Chondrocyte (in vitro differentiated cells): ENCODE measurements at regions not wholly inside any gene's neighbourhood (a gene's known extent, or its start where the extent isn't known, plus 50 kb on each side); places are given as distances from the start of the nearest gene placed in this dataset.

Experiments
- DNase-seq: peaks from one replicate; pipeline ENCODE4 v3.0.0; 2021; ENCODE audit warnings: mixed read lengths, low spot score
- H3K27ac Mint-ChIP-seq: one replicate; pipeline ENCODE4 v1.8.0; 2021; ENCODE audit warnings: mild to moderate bottlenecking, moderate library complexity, mixed read lengths; ENCODE audit not compliant: unreplicated experiment
- H3K27me3 Mint-ChIP-seq: 2 replicates; pipeline ENCODE4 v1.8.0; 2021; ENCODE audit warnings: low read depth, mixed read lengths
- H3K36me3 Mint-ChIP-seq: 2 replicates; pipeline ENCODE4 v1.8.0; 2021; ENCODE audit warnings: low read depth, mixed read lengths
- H3K4me1 Mint-ChIP-seq: 2 replicates; pipeline ENCODE4 v1.8.0; 2021; ENCODE audit warnings: low read depth, mild to moderate bottlenecking, mixed read lengths
- H3K4me3 Mint-ChIP-seq: one replicate; pipeline ENCODE4 v1.8.0; 2021; ENCODE audit warnings: mild to moderate bottlenecking, moderate library complexity, mixed read lengths; ENCODE audit not compliant: unreplicated experiment
- H3K9me3 Mint-ChIP-seq: 2 replicates; pipeline ENCODE4 v1.8.0; 2021; ENCODE audit warnings: low read depth, mixed read lengths
- TF ChIP-seq, protein P1 (sequence below): fragments of 200-600 bp; sonication (generic); IDR thresholded peaks from 2 replicates; pipeline ENCODE4 v1.5.0; 2021; ENCODE audit warnings: antibody characterized with exemption, mild to moderate bottlenecking, moderate library complexity

DNA sequence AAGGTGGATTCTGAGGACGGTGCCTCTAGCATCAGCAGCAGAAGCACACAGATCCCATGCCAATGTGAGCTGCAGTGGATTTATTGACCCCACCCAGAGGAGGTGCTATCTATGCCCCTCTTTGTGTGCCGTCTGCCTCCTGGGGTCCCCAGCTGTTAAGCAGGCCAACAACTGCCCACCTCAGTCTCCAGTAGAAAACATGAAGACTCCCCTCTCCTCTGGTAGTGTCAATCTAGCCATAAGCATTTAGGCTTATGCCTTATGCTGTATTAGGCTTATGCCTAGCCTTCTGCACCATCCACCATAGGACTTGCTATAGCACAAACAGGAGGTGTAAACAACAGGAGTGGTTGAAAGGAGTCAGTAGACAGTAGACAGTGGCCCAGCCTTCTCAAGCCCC, 417.9 kb upstream of the C16orf82 start:
- no peaks in the 10 kb centered on the region for H3K4me1 Mint-ChIP-seq
- no peak for DNase-seq
- no peaks in the 10 kb centered on the region for H3K36me3 Mint-ChIP-seq
- no peaks in the 10 kb centered on the region for H3K9me3 Mint-ChIP-seq
- TF ChIP-seq, protein P1, sequence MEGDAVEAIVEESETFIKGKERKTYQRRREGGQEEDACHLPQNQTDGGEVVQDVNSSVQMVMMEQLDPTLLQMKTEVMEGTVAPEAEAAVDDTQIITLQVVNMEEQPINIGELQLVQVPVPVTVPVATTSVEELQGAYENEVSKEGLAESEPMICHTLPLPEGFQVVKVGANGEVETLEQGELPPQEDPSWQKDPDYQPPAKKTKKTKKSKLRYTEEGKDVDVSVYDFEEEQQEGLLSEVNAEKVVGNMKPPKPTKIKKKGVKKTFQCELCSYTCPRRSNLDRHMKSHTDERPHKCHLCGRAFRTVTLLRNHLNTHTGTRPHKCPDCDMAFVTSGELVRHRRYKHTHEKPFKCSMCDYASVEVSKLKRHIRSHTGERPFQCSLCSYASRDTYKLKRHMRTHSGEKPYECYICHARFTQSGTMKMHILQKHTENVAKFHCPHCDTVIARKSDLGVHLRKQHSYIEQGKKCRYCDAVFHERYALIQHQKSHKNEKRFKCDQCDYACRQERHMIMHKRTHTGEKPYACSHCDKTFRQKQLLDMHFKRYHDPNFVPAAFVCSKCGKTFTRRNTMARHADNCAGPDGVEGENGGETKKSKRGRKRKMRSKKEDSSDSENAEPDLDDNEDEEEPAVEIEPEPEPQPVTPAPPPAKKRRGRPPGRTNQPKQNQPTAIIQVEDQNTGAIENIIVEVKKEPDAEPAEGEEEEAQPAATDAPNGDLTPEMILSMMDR: no peak
- peaks cover 3% of the 10 kb centered on the region for H3K27me3 Mint-ChIP-seq
- no peak overlapping the region for H3K4me3 Mint-ChIP-seq
- H3K27ac Mint-ChIP-seq: no peak overlapping the region

DNA sequence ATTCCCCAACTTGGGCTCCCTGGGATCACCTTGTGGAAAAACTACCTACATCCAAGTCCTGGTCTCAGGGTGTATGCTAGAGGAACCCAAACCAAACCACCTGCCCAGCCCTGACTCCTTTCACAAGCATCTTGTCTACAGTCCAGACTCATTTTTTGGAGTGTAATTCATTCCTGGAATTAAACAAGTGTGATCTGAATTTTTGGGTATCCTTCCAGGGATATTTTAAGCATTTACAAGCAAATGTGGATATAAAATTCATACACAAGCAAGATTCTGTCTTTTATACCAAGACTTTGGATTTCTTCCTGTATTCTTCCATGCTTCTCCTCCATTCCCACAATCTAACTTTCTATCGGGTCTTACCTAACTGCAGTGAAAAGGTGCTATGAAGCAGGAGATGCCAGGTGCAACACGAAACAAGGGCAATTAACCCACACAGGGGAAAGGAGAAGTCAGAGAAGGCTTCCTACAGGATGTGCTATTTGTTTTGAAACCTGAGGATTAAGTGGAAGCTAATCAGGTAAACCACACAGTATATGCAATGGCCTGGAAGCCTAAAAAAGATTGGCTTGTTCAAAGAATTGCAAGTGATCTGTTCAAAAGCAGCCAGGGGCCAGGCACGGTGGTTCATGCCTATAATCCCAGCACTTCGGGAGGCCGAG, 417.2 kb upstream of the C16orf82 start:
- peaks cover 1% of the 10 kb centered on the region for H3K9me3 Mint-ChIP-seq
- TF ChIP-seq, protein P1: no peak
- peaks cover 3% of the 10 kb centered on the region for H3K27me3 Mint-ChIP-seq
- H3K27ac Mint-ChIP-seq: no peak overlapping the region
- H3K4me1 Mint-ChIP-seq: no peaks in the 10 kb centered on the region
- no peak for DNase-seq
- no peaks in the 10 kb centered on the region for H3K36me3 Mint-ChIP-seq
- H3K4me3 Mint-ChIP-seq: no peak overlapping the region

DNA sequence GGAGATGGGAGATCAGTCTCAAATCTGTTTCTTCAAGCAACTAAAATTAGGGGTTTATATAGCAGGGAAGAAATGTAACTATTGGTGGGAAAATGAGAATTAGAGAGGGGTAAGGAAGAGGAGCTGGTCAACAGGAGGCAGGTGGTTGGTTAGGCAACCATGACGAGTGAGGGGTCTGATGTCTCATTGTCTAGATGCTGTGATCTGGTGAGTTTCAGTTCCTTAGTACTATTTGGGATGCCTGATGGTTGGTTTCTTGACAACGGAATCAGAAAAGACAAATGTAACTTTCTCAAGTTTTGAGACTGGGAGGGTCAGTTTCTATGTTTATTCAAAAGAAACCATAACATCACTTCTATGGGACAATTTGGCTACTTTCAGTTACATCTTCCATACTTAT, 415.3 kb upstream of the C16orf82 start:
- no peaks in the 10 kb centered on the region for H3K36me3 Mint-ChIP-seq
- no peaks in the 10 kb centered on the region for H3K4me1 Mint-ChIP-seq
- H3K9me3 Mint-ChIP-seq: peaks cover 4% of the 10 kb centered on the region
- H3K4me3 Mint-ChIP-seq: no peak overlapping the region
- TF ChIP-seq, protein P1: no peak
- no peaks in the 10 kb centered on the region for H3K27me3 Mint-ChIP-seq
- no peak for DNase-seq
- no peak overlapping the region for H3K27ac Mint-ChIP-seq

DNA sequence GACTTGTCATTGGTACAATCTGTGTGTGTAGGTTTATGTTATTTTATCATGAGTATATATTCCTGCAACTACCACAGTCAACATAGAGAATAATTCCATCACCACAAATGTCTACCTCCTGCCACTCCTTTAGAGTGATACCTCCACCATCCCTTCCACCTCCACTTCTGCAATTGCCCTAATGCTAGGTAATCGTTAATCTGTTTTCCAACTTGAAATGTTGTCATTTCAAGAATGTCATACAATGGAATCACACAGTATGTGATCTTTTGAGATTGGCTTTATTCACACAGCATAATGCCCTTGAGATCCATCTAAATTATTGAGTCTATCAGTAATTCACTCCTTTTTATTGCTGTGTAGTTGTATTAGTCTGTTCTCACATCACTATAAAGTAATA, 414.8 kb upstream of the C16orf82 start:
- no peak for DNase-seq
- Mint-ChIP-seq H3K36me3 (no peaks in the 10 kb centered on the region), H3K27ac (no peak overlapping the region), H3K4me1 (no peaks in the 10 kb centered on the region), H3K4me3 (no peak overlapping the region), H3K27me3 (no peaks in the 10 kb centered on the region), H3K9me3 (peaks cover 4% of the 10 kb centered on the region)
- TF ChIP-seq, protein P1: no peak

DNA sequence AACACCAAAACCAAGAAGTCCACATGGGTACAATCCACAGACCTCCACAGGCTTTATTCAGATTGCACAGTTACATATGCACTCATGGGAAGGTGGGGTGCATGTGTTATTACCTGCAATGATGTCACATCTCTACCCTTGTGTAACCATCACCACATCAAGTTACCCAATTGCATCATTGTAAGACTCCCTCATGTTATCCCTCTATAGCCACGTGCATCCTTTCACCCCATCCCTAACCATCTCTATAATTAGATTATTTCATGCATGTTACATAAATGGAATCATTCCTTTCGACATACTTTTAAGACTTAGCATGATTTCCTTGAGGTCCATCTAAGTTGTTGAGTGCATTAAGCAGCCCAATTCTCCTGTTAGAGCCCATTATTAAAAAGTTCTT, 408.2 kb upstream of the C16orf82 start:
- Mint-ChIP-seq H3K36me3 (no peaks in the 10 kb centered on the region), H3K27ac (no peak overlapping the region), H3K4me3 (no peak overlapping the region), H3K27me3 (no peaks in the 10 kb centered on the region), H3K9me3 (peaks cover 4% of the 10 kb centered on the region), H3K4me1 (no peaks in the 10 kb centered on the region)
- TF ChIP-seq, protein P1: no peak
- DNase-seq: no peak
